ENCODE measurements at regions not wholly inside any gene's neighbourhood (a gene's known extent, or its start where the extent isn't known, plus 50 kb on each side); places are given as distances from the start of the nearest gene placed in this dataset.

DNA sequence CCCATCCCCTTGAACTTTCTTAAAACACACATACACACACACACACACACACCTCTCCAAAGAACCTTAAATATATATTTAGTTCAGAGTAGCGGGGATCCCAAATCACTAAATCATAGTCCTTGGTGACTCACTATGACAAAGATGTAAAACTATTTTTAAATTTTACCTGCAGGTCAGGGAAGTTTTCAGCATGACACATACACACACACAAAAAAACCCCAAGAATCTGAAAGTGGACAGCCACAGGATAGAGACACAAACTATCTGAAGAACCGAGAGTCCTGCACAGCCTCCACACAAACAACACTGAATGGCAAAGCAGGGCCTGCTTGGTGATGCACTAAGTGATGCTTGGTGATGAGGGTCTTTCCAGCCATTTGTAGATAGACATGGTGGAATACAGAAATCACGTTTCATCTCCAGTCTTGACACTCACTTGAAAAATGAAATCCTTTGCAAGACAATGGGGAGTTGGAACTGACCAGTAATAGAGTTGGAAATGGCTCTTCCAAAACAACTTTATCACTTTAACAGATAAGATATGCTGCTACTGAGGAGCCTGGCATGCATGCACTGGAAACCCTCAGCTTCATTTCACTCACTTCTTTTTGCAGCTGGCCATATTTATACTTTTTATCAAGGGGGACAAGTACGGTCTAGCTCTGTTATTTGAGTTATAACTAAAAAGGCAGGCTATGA, 307.3 kb downstream of the RAPGEF2 start:
- DNase-seq (ENCODE audit: low read depth in 2 of 2), result peak in 1 of 2 donors; percentile 79
- Histone ChIP-seq H3K4me2 (ENCODE audit: extremely low read depth, insufficient read depth, low read length) (peak overlapping the region; percentile 27), H2AFZ (ENCODE audit: low read length) (peak overlapping the region; percentile 6), H3K27ac (ENCODE audit: insufficient read depth, low read length) (no peak overlapping the region), H3K36me3 (ENCODE audit: control insufficient read depth, insufficient read depth, low read length) (no peaks in the 10 kb centered on the region), H4K20me1 (ENCODE audit: control insufficient read depth, extremely low read depth, insufficient read depth, low read length) (no peaks in the 10 kb centered on the region), H3K79me2 (ENCODE audit: control insufficient read depth, insufficient read depth, low read length) (no peaks in the 10 kb centered on the region), H3K4me1 (ENCODE audit: control insufficient read depth, extremely low read depth, insufficient read depth, low read length) (peaks cover 2% of the 10 kb centered on the region), H3K9ac (ENCODE audit: insufficient read depth, low read length) (no peak overlapping the region), H3K27me3 (ENCODE audit: control insufficient read depth, insufficient read depth, low read length) (no peaks in the 10 kb centered on the region), H3K9me3 (ENCODE audit: control insufficient read depth, insufficient read depth, low read depth, low read length) (no peaks in the 10 kb centered on the region), H3K4me3 (replicated peaks in 1 of 4; ENCODE audit: control extremely low read depth in 1 of 4, insufficient read depth in 1 of 4, low read depth in 3 of 4, low read length in 4 of 4) (no peak overlapping the region)
- no peak for TF ChIP-seq EZH2 (IDR thresholded peaks at IDR 0.05; ENCODE audit: low read length, missing control alignments)
- TF ChIP-seq, protein P1, sequence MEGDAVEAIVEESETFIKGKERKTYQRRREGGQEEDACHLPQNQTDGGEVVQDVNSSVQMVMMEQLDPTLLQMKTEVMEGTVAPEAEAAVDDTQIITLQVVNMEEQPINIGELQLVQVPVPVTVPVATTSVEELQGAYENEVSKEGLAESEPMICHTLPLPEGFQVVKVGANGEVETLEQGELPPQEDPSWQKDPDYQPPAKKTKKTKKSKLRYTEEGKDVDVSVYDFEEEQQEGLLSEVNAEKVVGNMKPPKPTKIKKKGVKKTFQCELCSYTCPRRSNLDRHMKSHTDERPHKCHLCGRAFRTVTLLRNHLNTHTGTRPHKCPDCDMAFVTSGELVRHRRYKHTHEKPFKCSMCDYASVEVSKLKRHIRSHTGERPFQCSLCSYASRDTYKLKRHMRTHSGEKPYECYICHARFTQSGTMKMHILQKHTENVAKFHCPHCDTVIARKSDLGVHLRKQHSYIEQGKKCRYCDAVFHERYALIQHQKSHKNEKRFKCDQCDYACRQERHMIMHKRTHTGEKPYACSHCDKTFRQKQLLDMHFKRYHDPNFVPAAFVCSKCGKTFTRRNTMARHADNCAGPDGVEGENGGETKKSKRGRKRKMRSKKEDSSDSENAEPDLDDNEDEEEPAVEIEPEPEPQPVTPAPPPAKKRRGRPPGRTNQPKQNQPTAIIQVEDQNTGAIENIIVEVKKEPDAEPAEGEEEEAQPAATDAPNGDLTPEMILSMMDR (conservative IDR thresholded peaks at IDR 0.05 in 1 of 2, IDR thresholded peaks at IDR 0.05 in 1 of 2; ENCODE audit: low read depth in 1 of 2, low read length in 2 of 2), result no peak

DNA sequence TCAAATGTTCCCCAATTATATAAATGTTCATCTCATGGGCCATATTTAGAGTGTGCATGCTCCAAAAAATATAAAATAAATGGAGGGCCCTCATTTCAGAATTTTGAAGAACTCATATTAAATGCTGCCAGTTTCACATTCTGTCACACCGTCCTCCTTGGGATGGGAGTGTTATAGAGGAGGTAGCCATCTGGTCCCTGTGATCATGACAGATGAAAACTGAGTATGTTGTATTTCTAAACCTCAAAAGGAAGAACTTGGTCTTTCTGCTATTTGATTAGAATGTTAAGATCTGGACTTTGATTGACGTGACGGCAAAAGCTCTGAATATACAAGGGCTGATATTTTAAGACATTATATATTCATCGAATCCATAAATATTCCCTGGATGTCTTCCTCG, 308.0 kb downstream of the RAPGEF2 start:
- Histone ChIP-seq H2AFZ (ENCODE audit: low read length) (no peak overlapping the region), H3K4me2 (ENCODE audit: extremely low read depth, insufficient read depth, low read length) (no peak overlapping the region), H3K27ac (ENCODE audit: insufficient read depth, low read length) (no peak overlapping the region), H3K9ac (ENCODE audit: insufficient read depth, low read length) (no peak overlapping the region), H3K36me3 (ENCODE audit: control insufficient read depth, insufficient read depth, low read length) (no peaks in the 10 kb centered on the region), H3K4me3 (replicated peaks in 1 of 4; ENCODE audit: control extremely low read depth in 1 of 4, insufficient read depth in 1 of 4, low read depth in 3 of 4, low read length in 4 of 4) (no peak overlapping the region), H4K20me1 (ENCODE audit: control insufficient read depth, extremely low read depth, insufficient read depth, low read length) (no peaks in the 10 kb centered on the region), H3K4me1 (ENCODE audit: control insufficient read depth, extremely low read depth, insufficient read depth, low read length) (peaks cover 2% of the 10 kb centered on the region), H3K27me3 (ENCODE audit: control insufficient read depth, insufficient read depth, low read length) (no peaks in the 10 kb centered on the region), H3K79me2 (ENCODE audit: control insufficient read depth, insufficient read depth, low read length) (no peaks in the 10 kb centered on the region), H3K9me3 (ENCODE audit: control insufficient read depth, insufficient read depth, low read depth, low read length) (no peaks in the 10 kb centered on the region)
- TF ChIP-seq, protein P1 (conservative IDR thresholded peaks at IDR 0.05 in 1 of 2, IDR thresholded peaks at IDR 0.05 in 1 of 2; ENCODE audit: low read depth in 1 of 2, low read length in 2 of 2), result no peak
- no peak for TF ChIP-seq EZH2 (IDR thresholded peaks at IDR 0.05; ENCODE audit: low read length, missing control alignments)
- DNase-seq (ENCODE audit: low read depth in 2 of 2), result no peak

DNA sequence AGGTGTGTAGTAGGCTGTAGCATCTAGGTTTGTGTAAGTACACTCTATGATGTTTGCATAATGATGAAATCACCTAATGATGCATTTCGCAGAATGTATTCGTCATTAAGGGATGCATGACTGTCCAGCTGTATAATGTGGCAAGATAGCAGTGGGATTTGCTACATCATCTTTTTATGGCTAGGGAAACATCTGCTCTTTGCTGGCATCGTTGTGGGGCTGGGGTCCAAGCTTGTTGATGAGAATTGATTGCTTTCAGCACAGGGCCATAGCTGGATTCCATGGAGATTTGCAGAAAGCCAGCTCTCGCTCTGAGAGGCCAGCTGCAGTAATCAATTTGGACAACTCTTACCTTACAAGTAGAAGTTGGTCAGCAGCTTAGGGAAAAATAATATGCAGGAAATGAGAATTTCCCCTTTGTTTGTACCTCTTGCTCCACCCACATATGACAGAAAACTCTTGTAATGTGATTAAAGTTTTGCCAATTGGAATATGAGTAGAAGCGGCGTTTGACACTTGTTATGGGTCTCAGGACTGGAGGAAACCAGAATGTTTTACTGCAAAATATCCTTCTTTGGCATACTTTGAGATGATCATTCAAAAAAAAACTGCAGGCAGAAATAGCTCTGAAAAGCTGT, 310.5 kb downstream of the RAPGEF2 start:
- H3K27me3 ChIP-seq (ENCODE audit: control insufficient read depth, insufficient read depth, low read length), result no peaks in the 10 kb centered on the region
- no peaks in the 10 kb centered on the region for H3K36me3 ChIP-seq (ENCODE audit: control insufficient read depth, insufficient read depth, low read length)
- DNase-seq (ENCODE audit: low read depth in 2 of 2), result peak; percentile 16 to 55
- H4K20me1 ChIP-seq (ENCODE audit: control insufficient read depth, extremely low read depth, insufficient read depth, low read length), result no peaks in the 10 kb centered on the region
- H2AFZ ChIP-seq (ENCODE audit: low read length), result no peak overlapping the region
- no peaks in the 10 kb centered on the region for H3K9me3 ChIP-seq (ENCODE audit: control insufficient read depth, insufficient read depth, low read depth, low read length)
- peaks cover 2% of the 10 kb centered on the region for H3K4me1 ChIP-seq (ENCODE audit: control insufficient read depth, extremely low read depth, insufficient read depth, low read length)
- H3K79me2 ChIP-seq (ENCODE audit: control insufficient read depth, insufficient read depth, low read length), result no peaks in the 10 kb centered on the region
- no peak overlapping the region for H3K4me3 ChIP-seq (replicated peaks in 1 of 4; ENCODE audit: control extremely low read depth in 1 of 4, insufficient read depth in 1 of 4, low read depth in 3 of 4, low read length in 4 of 4)
- no peak overlapping the region for H3K4me2 ChIP-seq (ENCODE audit: extremely low read depth, insufficient read depth, low read length)
- H3K27ac ChIP-seq (ENCODE audit: insufficient read depth, low read length), result no peak overlapping the region
- TF ChIP-seq EZH2 (IDR thresholded peaks at IDR 0.05; ENCODE audit: low read length, missing control alignments), result no peak
- TF ChIP-seq, protein P1 (conservative IDR thresholded peaks at IDR 0.05 in 1 of 2, IDR thresholded peaks at IDR 0.05 in 1 of 2; ENCODE audit: low read depth in 1 of 2, low read length in 2 of 2), result no peak
- H3K9ac ChIP-seq (ENCODE audit: insufficient read depth, low read length), result no peak overlapping the region

Data from fibroblast of lung (primary cell).